ENCODE measurements at regions not wholly inside any gene's neighbourhood (a gene's known extent, or its start where the extent isn't known, plus 50 kb on each side); places are given as distances from the start of the nearest gene placed in this dataset.

DNA sequence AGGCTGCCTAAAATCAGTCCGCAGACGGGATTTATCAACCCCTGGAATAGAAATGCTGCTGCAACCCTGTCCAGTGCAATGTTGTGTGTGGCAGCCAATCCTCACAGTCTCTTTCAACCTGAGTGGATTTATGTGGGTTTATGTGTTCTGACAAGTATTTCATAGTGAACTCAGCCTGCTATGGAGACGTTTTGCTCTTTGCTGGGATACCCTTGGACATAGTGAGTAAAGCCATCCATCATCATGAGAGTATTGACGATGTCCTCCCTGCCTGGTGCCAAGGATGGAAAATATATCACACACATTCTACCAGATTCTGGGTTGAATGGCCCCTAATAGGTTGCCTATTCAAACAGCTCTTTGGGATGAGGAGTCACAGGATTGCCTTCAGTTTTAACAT is 219.1 kb downstream of the SOCS6 start:
- no peak overlapping the region for H3K4me2 ChIP-seq (ENCODE audit: control insufficient read depth, extremely low read depth, insufficient read depth, low read depth, low read length)
- no peaks in the 10 kb centered on the region for H3K27me3 ChIP-seq (ENCODE audit: control insufficient read depth, extremely low read depth, insufficient read depth, low read length)
- no peak overlapping the region for H2AFZ ChIP-seq (ENCODE audit: control insufficient read depth, low read length)
- H3K9ac ChIP-seq (ENCODE audit: control insufficient read depth, extremely low read depth, insufficient read depth, low read length): no peak overlapping the region
- no peaks in the 10 kb centered on the region for H3K79me2 ChIP-seq (ENCODE audit: control insufficient read depth, insufficient read depth, low read length)
- no peaks in the 10 kb centered on the region for H3K9me3 ChIP-seq (ENCODE audit: control insufficient read depth, low read depth, low read length)
- H3K4me1 ChIP-seq (ENCODE audit: control insufficient read depth, extremely low read depth, insufficient read depth, low read length): no peaks in the 10 kb centered on the region
- no peaks in the 10 kb centered on the region for H3K9me1 ChIP-seq (ENCODE audit: control insufficient read depth, extremely low read depth, insufficient read depth, low read length)
- dilution Hi-C loops (cut with MboI; ENCODE audit: extremely low pct_ligation_motif_present, low sequenced_read_pairs): no loop called here
- TF ChIP-seq EZH2 (IDR thresholded peaks at IDR 0.05; ENCODE audit: low read length) (no peak), CTCF (optimal IDR thresholded peaks at IDR 0.05 in 1 of 3, IDR thresholded peaks at IDR 0.05 in 1 of 3, conservative IDR thresholded peaks at IDR 0.05 in 1 of 3; ENCODE audit: extremely low read depth in 1 of 3, insufficient read depth in 2 of 3, low read length in 3 of 3) (no peak)
- H3K27ac ChIP-seq (ENCODE audit: control insufficient read depth, insufficient read depth, low read length): no peak overlapping the region
- FAIRE-seq: no peak
- no peak for DNase-seq (ENCODE audit: low read depth, low spot score)
- no peaks in the 10 kb centered on the region for H4K20me1 ChIP-seq (ENCODE audit: control insufficient read depth, extremely low read depth, insufficient read depth, low read length)
- no peak overlapping the region for H3K4me3 ChIP-seq (ENCODE audit: control insufficient read depth in 2 of 3, extremely low read depth in 1 of 3, insufficient read depth in 2 of 3, low read depth in 1 of 3, low read length in 3 of 3)
- no peaks in the 10 kb centered on the region for H3K36me3 ChIP-seq (ENCODE audit: control insufficient read depth in 2 of 2, extremely low read depth in 1 of 2, insufficient read depth in 2 of 2, low read length in 2 of 2)

- no peaks in the 10 kb centered on the region for H3K4me1 ChIP-seq (ENCODE audit: control insufficient read depth, extremely low read depth, insufficient read depth, low read length)
- H3K9ac ChIP-seq (ENCODE audit: control insufficient read depth, extremely low read depth, insufficient read depth, low read length): no peak overlapping the region
- H3K4me2 ChIP-seq (ENCODE audit: control insufficient read depth, extremely low read depth, insufficient read depth, low read depth, low read length): no peak overlapping the region
- H3K4me3 ChIP-seq (ENCODE audit: control insufficient read depth in 2 of 3, extremely low read depth in 1 of 3, insufficient read depth in 2 of 3, low read depth in 1 of 3, low read length in 3 of 3): no peak overlapping the region
- TF ChIP-seq EZH2 (IDR thresholded peaks at IDR 0.05; ENCODE audit: low read length): no peak
- no peak for TF ChIP-seq CTCF (optimal IDR thresholded peaks at IDR 0.05 in 1 of 3, IDR thresholded peaks at IDR 0.05 in 1 of 3, conservative IDR thresholded peaks at IDR 0.05 in 1 of 3; ENCODE audit: extremely low read depth in 1 of 3, insufficient read depth in 2 of 3, low read length in 3 of 3)
- no peaks in the 10 kb centered on the region for H3K79me2 ChIP-seq (ENCODE audit: control insufficient read depth, insufficient read depth, low read length)
- FAIRE-seq (no peak), DNase-seq (ENCODE audit: low read depth, low spot score) (no peak)
- no peaks in the 10 kb centered on the region for H3K9me1 ChIP-seq (ENCODE audit: control insufficient read depth, extremely low read depth, insufficient read depth, low read length)
- H4K20me1 ChIP-seq (ENCODE audit: control insufficient read depth, extremely low read depth, insufficient read depth, low read length): no peaks in the 10 kb centered on the region
- no peaks in the 10 kb centered on the region for H3K27me3 ChIP-seq (ENCODE audit: control insufficient read depth, extremely low read depth, insufficient read depth, low read length)
- no peak overlapping the region for H2AFZ ChIP-seq (ENCODE audit: control insufficient read depth, low read length)
- dilution Hi-C loops (cut with MboI; ENCODE audit: extremely low pct_ligation_motif_present, low sequenced_read_pairs): no loop called here
- H3K9me3 ChIP-seq (ENCODE audit: control insufficient read depth, low read depth, low read length): no peaks in the 10 kb centered on the region
- no peaks in the 10 kb centered on the region for H3K36me3 ChIP-seq (ENCODE audit: control insufficient read depth in 2 of 2, extremely low read depth in 1 of 2, insufficient read depth in 2 of 2, low read length in 2 of 2)
- no peak overlapping the region for H3K27ac ChIP-seq (ENCODE audit: control insufficient read depth, insufficient read depth, low read length)
Observed at GRCh38 chr18:70506511-70506910, 217.7 kb downstream of the SOCS6 start.
